ENCODE measurements at regions not wholly inside any gene's neighbourhood (a gene's known extent, or its start where the extent isn't known, plus 50 kb on each side); places are given as distances from the start of the nearest gene placed in this dataset.

DNA sequence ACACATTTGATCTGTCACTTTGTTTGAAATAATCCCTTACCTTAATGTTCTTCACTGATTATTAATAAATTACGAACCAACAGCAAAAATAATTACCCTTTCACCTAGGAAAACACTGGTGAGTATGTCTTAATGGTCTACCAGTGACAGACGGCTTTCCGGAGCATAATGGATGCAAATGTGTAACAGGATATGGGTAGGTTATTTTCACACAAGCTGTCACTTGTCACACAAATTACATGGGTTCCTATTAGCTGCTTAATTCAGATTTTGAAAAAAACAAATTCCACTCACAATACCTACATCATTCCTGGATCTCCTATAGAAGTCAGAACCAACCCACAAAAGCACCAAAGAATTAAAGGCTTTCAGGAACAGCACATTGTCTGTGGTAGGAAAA, 127.9 kb downstream of the WT1 start:
- no peak for FAIRE-seq
- H4K20me1 ChIP-seq (replicated peaks; ENCODE audit: control insufficient read depth, insufficient read depth, low read length) = no peaks in the 10 kb centered on the region
- intact Hi-C loops (cut with micrococcal nuclease) (no loop called here), in situ Hi-C loops (cut with MboI) (no loop called here)
- H3K79me2 ChIP-seq (ENCODE audit: control insufficient read depth, insufficient read depth, low read length) = no peaks in the 10 kb centered on the region
- no peak overlapping the region for H3K9ac ChIP-seq (ENCODE audit: insufficient read depth in 1 of 2, low read depth in 2 of 2, low read length in 2 of 2)
- no peaks in the 10 kb centered on the region for H3K4me1 ChIP-seq (replicated peaks in 1 of 2; ENCODE audit: control insufficient read depth in 2 of 2, insufficient read depth in 2 of 2, low read length in 2 of 2)
- POLR2A ChIA-PET = interaction anchor here (1.2 kb wide), 1 partner anchor 8 kb away, joined by 3 read pairs; no protein-coding TSS in a partner anchor
- H3K36me3 ChIP-seq (ENCODE audit: control insufficient read depth, insufficient read depth, low read length) = no peaks in the 10 kb centered on the region
- WGBS (ENCODE audit: insufficient coverage, low coverage, missing lambda C conversion rate) = 4% methylated on average over 3 of the region's 3 CpGs
- peaks cover 12 to 33% of the 10 kb centered on the region in 2 experiments for H3K27me3 ChIP-seq (ENCODE audit: control insufficient read depth in 2 of 2, insufficient read depth in 2 of 2, low read length in 2 of 2)
- no TSS peak for BruUV-seq (replicated peaks)
- TF ChIP-seq HDGF (IDR thresholded peaks at IDR 0.05) = no peak
- TF ChIP-seq C11orf30 (IDR thresholded peaks at IDR 0.05; ENCODE audit: low read depth) = no peak
- TF ChIP-seq BMI1 (IDR thresholded peaks at IDR 0.05; ENCODE audit: low read length) = no peak
- TF ChIP-seq CBFA2T2 (conservative IDR thresholded peaks at IDR 0.05) = no peak
- no peak for TF ChIP-seq ZZZ3 (IDR thresholded peaks at IDR 0.05)
- no peak for TF ChIP-seq KLF1 (tag; IDR thresholded peaks at IDR 0.05)
- no peak for TF ChIP-seq BRD9 (IDR thresholded peaks at IDR 0.05; ENCODE audit: low read depth, partially characterized antibody)
- no peak for TF ChIP-seq CREB1 (IDR thresholded peaks at IDR 0.05)
- TF ChIP-seq CREB1 (CRISPR knock-in tag; IDR thresholded peaks at IDR 0.05) = no peak
- no peak for TF ChIP-seq CREBBP (IDR thresholded peaks at IDR 0.05; ENCODE audit: low read depth, low read length)
- TF ChIP-seq SPI1 (IDR thresholded peaks at IDR 0.05; ENCODE audit: borderline replicate concordance, low read depth, low read length) = no peak
- no peak for TF ChIP-seq TAF9B (IDR thresholded peaks at IDR 0.05; ENCODE audit: partially characterized antibody)
- TF ChIP-seq NR2C2 (CRISPR knock-in tag; IDR thresholded peaks at IDR 0.05) = no peak
- TF ChIP-seq NR2C2 (tag; IDR thresholded peaks at IDR 0.05) = no peak
- no peak for TF ChIP-seq PHF20 (IDR thresholded peaks at IDR 0.05; ENCODE audit: partially characterized antibody)
- TF ChIP-seq CEBPB (tag; IDR thresholded peaks at IDR 0.05) = no peak
- TF ChIP-seq, protein P1, sequence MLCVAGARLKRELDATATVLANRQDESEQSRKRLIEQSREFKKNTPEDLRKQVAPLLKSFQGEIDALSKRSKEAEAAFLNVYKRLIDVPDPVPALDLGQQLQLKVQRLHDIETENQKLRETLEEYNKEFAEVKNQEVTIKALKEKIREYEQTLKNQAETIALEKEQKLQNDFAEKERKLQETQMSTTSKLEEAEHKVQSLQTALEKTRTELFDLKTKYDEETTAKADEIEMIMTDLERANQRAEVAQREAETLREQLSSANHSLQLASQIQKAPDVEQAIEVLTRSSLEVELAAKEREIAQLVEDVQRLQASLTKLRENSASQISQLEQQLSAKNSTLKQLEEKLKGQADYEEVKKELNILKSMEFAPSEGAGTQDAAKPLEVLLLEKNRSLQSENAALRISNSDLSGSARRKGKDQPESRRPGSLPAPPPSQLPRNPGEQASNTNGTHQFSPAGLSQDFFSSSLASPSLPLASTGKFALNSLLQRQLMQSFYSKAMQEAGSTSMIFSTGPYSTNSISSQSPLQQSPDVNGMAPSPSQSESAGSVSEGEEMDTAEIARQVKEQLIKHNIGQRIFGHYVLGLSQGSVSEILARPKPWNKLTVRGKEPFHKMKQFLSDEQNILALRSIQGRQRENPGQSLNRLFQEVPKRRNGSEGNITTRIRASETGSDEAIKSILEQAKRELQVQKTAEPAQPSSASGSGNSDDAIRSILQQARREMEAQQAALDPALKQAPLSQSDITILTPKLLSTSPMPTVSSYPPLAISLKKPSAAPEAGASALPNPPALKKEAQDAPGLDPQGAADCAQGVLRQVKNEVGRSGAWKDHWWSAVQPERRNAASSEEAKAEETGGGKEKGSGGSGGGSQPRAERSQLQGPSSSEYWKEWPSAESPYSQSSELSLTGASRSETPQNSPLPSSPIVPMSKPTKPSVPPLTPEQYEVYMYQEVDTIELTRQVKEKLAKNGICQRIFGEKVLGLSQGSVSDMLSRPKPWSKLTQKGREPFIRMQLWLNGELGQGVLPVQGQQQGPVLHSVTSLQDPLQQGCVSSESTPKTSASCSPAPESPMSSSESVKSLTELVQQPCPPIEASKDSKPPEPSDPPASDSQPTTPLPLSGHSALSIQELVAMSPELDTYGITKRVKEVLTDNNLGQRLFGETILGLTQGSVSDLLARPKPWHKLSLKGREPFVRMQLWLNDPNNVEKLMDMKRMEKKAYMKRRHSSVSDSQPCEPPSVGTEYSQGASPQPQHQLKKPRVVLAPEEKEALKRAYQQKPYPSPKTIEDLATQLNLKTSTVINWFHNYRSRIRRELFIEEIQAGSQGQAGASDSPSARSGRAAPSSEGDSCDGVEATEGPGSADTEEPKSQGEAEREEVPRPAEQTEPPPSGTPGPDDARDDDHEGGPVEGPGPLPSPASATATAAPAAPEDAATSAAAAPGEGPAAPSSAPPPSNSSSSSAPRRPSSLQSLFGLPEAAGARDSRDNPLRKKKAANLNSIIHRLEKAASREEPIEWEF (CRISPR knock-in tag; IDR thresholded peaks at IDR 0.05) = no peak
- no peak for TF ChIP-seq SREBF2 (CRISPR knock-in tag; IDR thresholded peaks at IDR 0.05)
- CTCF ChIA-PET (ENCODE audit: low intra/inter-chr PET ratio) = no interaction called here
- H3K27ac ChIP-seq (ENCODE audit: extremely low read depth, low read depth, low read length) = no peak overlapping the region
- H2AFZ ChIP-seq (ENCODE audit: low read depth, low read length) = no peak overlapping the region
- H3K9me1 ChIP-seq (ENCODE audit: control insufficient read depth, insufficient read depth, low read length) = no peaks in the 10 kb centered on the region
- no peaks in the 10 kb centered on the region for H3K9me3 ChIP-seq (replicated peaks; ENCODE audit: control insufficient read depth, insufficient read depth, low read depth, low read length)
- no peak overlapping the region for H3K4me2 ChIP-seq (ENCODE audit: insufficient read depth, low read length)
- no peak for DNase-seq (ENCODE audit: extremely low read depth in 1 of 4, low spot score in 3 of 4)
- no peak overlapping the region for H3K4me3 ChIP-seq
- ATAC-seq = no peak

Measured in K562 (cell line).